ENCODE measurements at regions not wholly inside any gene's neighbourhood (a gene's known extent, or its start where the extent isn't known, plus 50 kb on each side); places are given as distances from the start of the nearest gene placed in this dataset.

DNA sequence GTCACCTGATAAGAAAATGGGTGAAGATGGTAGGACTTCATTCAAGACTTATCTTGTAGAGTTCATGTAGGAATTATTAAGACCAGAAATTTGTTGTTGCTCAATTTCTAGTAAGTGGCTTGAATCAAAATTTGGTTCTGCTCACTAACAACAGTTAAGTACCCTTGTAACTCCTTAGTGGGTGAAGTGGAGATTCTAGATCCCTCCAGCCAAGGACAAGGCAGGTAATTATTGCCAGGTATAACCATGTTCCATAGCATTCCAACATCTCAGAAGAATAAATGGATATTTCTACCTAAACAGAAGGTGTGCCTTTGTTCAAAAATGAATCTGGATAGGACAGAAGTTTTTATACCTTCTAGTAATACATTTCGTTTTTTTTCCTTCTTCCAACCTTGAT lies 282.3 kb downstream of the DUSP10 start:
- ChIA-PET CTCF (no interaction called here), POLR2A (no interaction called here)
- H3K27me3 ChIP-seq (replicated peaks; ENCODE audit: control insufficient read depth, insufficient read depth, low read length) = no peaks in the 10 kb centered on the region
- Mint-ChIP-seq H3K4me3 (ENCODE audit: unreplicated experiment) (no peak overlapping the region), H3K36me3 (ENCODE audit: insufficient read depth, unreplicated experiment) (no peaks in the 10 kb centered on the region), H3K4me1 (ENCODE audit: low read depth, unreplicated experiment) (no peaks in the 10 kb centered on the region), H3K9me3 (ENCODE audit: unreplicated experiment) (no peaks in the 10 kb centered on the region), H3K27ac (ENCODE audit: unreplicated experiment) (no peak overlapping the region), H3K27me3 (ENCODE audit: insufficient read depth, unreplicated experiment) (peaks cover 6% of the 10 kb centered on the region)
- intact Hi-C loops (cut with micrococcal nuclease; ENCODE audit: unreplicated experiment) = no loop called here
- H3K9me3 ChIP-seq = no peaks in the 10 kb centered on the region
- DNase-seq = no peak
- H3K36me3 ChIP-seq (ENCODE audit: control insufficient read depth, insufficient read depth, low read length) = no peaks in the 10 kb centered on the region
- TF ChIP-seq, protein P1, sequence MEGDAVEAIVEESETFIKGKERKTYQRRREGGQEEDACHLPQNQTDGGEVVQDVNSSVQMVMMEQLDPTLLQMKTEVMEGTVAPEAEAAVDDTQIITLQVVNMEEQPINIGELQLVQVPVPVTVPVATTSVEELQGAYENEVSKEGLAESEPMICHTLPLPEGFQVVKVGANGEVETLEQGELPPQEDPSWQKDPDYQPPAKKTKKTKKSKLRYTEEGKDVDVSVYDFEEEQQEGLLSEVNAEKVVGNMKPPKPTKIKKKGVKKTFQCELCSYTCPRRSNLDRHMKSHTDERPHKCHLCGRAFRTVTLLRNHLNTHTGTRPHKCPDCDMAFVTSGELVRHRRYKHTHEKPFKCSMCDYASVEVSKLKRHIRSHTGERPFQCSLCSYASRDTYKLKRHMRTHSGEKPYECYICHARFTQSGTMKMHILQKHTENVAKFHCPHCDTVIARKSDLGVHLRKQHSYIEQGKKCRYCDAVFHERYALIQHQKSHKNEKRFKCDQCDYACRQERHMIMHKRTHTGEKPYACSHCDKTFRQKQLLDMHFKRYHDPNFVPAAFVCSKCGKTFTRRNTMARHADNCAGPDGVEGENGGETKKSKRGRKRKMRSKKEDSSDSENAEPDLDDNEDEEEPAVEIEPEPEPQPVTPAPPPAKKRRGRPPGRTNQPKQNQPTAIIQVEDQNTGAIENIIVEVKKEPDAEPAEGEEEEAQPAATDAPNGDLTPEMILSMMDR (IDR thresholded peaks at IDR 0.05; ENCODE audit: insufficient read depth in 1 of 2, low read depth in 1 of 2, low read length in 1 of 2, severe bottlenecking in 1 of 2, unreplicated experiment in 1 of 2) = no peak
- no peaks in the 10 kb centered on the region for H3K4me1 ChIP-seq
- no peak overlapping the region for H3K4me3 ChIP-seq (ENCODE audit: low read depth, low read length)
- no TSS peak for BruUV-seq (replicated peaks)

DNA sequence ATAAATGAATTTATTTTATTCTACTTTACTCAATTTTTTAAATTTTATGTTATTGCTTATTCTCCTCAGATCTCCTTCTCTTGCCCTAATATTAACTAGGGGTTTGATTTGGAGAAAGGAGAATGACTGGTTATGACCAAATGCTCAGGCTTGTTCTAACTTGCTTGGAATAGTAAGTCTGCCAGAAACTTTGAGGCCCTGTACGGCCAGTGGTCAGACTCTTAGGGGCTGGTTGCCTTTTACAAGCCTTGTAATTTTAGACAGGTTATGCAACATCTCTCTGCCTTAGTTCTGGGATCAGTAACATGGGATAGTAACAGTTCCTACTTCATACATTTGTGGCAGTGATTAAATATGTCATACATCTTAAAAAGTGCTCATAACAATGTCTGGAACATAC lies 279.5 kb downstream of the DUSP10 start:
- BruUV-seq (replicated peaks) = no TSS peak

DNA sequence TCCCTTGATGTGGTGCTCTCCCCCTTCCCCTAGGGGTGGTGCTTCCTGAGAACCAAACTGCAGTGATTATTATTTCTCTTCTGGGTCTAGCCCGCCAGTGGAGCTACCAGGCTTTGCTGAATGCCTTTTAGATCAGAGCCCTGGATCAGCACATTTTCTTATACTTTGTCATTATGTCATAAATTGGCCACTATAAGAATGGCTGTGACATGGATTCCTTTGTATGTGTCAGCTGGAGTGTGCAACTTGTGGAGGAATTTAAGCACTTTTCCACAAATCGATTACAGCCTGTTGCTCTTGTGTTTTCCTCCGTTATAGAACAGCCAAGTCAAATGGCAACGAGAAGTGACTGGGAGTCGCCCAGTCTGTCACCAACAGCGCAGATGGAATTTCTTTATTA lies 273.3 kb downstream of the DUSP10 start:
- TF ChIP-seq, protein P1 (IDR thresholded peaks at IDR 0.05; ENCODE audit: insufficient read depth in 1 of 2, low read depth in 1 of 2, low read length in 1 of 2, severe bottlenecking in 1 of 2, unreplicated experiment in 1 of 2) = no peak
- H3K9me3 Mint-ChIP-seq (ENCODE audit: unreplicated experiment) = no peaks in the 10 kb centered on the region
- H3K27ac Mint-ChIP-seq (ENCODE audit: unreplicated experiment) = no peak overlapping the region
- Histone ChIP-seq H3K4me1 (no peaks in the 10 kb centered on the region), H3K36me3 (ENCODE audit: control insufficient read depth, insufficient read depth, low read length) (no peaks in the 10 kb centered on the region), H3K27me3 (replicated peaks; ENCODE audit: control insufficient read depth, insufficient read depth, low read length) (no peaks in the 10 kb centered on the region), H3K4me3 (ENCODE audit: low read depth, low read length) (no peak overlapping the region), H3K9me3 (no peaks in the 10 kb centered on the region)
- DNase-seq = no peak
- ChIA-PET CTCF (no interaction called here), POLR2A (no interaction called here)
- H3K4me1 Mint-ChIP-seq (ENCODE audit: low read depth, unreplicated experiment) = no peaks in the 10 kb centered on the region
- no peaks in the 10 kb centered on the region for H3K36me3 Mint-ChIP-seq (ENCODE audit: insufficient read depth, unreplicated experiment)
- peaks cover 22% of the 10 kb centered on the region for H3K27me3 Mint-ChIP-seq (ENCODE audit: insufficient read depth, unreplicated experiment)
- H3K4me3 Mint-ChIP-seq (ENCODE audit: unreplicated experiment) = no peak overlapping the region
- BruUV-seq (replicated peaks) = no TSS peak
- intact Hi-C loops (cut with micrococcal nuclease; ENCODE audit: unreplicated experiment) = no loop called here

More for the DNA sequence above, 279.5 kb downstream of the DUSP10 start:
- no peaks in the 10 kb centered on the region for H3K27me3 Mint-ChIP-seq (ENCODE audit: insufficient read depth, unreplicated experiment)
- ChIA-PET CTCF (no interaction called here), POLR2A (no interaction called here)
- H3K4me1 Mint-ChIP-seq (ENCODE audit: low read depth, unreplicated experiment) = no peaks in the 10 kb centered on the region
- no peaks in the 10 kb centered on the region for H3K9me3 Mint-ChIP-seq (ENCODE audit: unreplicated experiment)
- H3K4me1 ChIP-seq = no peaks in the 10 kb centered on the region
- no peaks in the 10 kb centered on the region for H3K9me3 ChIP-seq
- no peak for DNase-seq
- intact Hi-C loops (cut with micrococcal nuclease; ENCODE audit: unreplicated experiment) = no loop called here
- no peaks in the 10 kb centered on the region for H3K36me3 Mint-ChIP-seq (ENCODE audit: insufficient read depth, unreplicated experiment)
- no peak overlapping the region for H3K4me3 ChIP-seq (ENCODE audit: low read depth, low read length)
- TF ChIP-seq, protein P1 (IDR thresholded peaks at IDR 0.05; ENCODE audit: insufficient read depth in 1 of 2, low read depth in 1 of 2, low read length in 1 of 2, severe bottlenecking in 1 of 2, unreplicated experiment in 1 of 2) = no peak
- no peaks in the 10 kb centered on the region for H3K27me3 ChIP-seq (replicated peaks; ENCODE audit: control insufficient read depth, insufficient read depth, low read length)
- no peak overlapping the region for H3K4me3 Mint-ChIP-seq (ENCODE audit: unreplicated experiment)
- no peak overlapping the region for H3K27ac Mint-ChIP-seq (ENCODE audit: unreplicated experiment)
- no peaks in the 10 kb centered on the region for H3K36me3 ChIP-seq (ENCODE audit: control insufficient read depth, insufficient read depth, low read length)

Data from Caco-2 (cell line).